IgD-negative memory B cell (primary cell): ENCODE measurements at regions not wholly inside any gene's neighbourhood (a gene's known extent, or its start where the extent isn't known, plus 50 kb on each side); places are given as distances from the start of the nearest gene placed in this dataset.

Experiments
- H3K27ac Mint-ChIP-seq, 3 donors: one replicate each; pipeline ENCODE4 v1.8.0; 2020 to 2022; ENCODE audit warnings: mild to moderate bottlenecking in 3 of 3, mixed read lengths in 3 of 3, moderate library complexity in 1 of 3
- H3K27me3 Mint-ChIP-seq: one replicate; pipeline ENCODE4 v1.8.0; 2021; ENCODE audit warnings: mixed read lengths
- H3K36me3 Mint-ChIP-seq: one replicate; pipeline ENCODE4 v1.8.0; 2020; ENCODE audit warnings: mild to moderate bottlenecking, mixed read lengths
- H3K4me1 Mint-ChIP-seq, 3 donors: one replicate each; pipeline ENCODE4 v1.8.0; 2020 to 2022; ENCODE audit warnings: mixed read lengths in 3 of 3, mild to moderate bottlenecking in 1 of 3
- H3K4me3 Mint-ChIP-seq, 4 donors: one replicate each; pipeline ENCODE4 v1.8.0; 2020 to 2022; ENCODE audit warnings: mild to moderate bottlenecking in 4 of 4, mixed read lengths in 4 of 4, moderate library complexity in 3 of 4
- H3K9me3 Mint-ChIP-seq, 3 donors: one replicate each; pipeline ENCODE4 v1.8.0; 2020 to 2021; ENCODE audit warnings: mixed read lengths in 3 of 3, mild to moderate bottlenecking in 1 of 3

DNA sequence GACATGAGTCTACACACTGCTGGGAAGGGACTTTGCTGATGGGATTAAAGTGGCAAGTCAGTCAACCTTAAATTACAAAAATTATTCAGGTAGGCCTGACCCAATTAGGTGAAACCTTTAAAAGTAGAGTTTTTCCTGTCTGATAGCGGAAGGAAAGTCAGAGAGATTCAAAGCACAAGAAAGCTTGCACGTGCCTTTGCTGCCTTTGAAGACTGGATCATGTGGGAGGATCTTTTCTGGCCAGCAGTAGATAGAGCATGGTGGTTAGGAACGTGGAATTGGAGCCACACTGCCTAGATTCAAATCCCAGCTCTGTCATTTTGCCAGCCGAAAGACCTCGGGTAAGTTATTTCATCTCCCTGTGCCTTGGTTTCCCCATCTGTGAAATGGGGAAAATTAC is 265.8 kb upstream of the PROK2 start:
- Mint-ChIP-seq H3K27me3 (no peaks in the 10 kb centered on the region), H3K4me3 (no peak overlapping the region), H3K9me3 (no peaks in the 10 kb centered on the region), H3K27ac (no peak overlapping the region), H3K36me3 (no peaks in the 10 kb centered on the region), H3K4me1 (no peaks in the 10 kb centered on the region)

- no peaks in the 10 kb centered on the region for H3K36me3 Mint-ChIP-seq
- no peaks in the 10 kb centered on the region for H3K27me3 Mint-ChIP-seq
- H3K9me3 Mint-ChIP-seq = no peaks in the 10 kb centered on the region
- no peaks in the 10 kb centered on the region for H3K4me1 Mint-ChIP-seq
- H3K27ac Mint-ChIP-seq = no peak overlapping the region
- no peak overlapping the region for H3K4me3 Mint-ChIP-seq
Observed at GRCh38 chr3:72050048-72050632, 265.2 kb upstream of the PROK2 start.

DNA sequence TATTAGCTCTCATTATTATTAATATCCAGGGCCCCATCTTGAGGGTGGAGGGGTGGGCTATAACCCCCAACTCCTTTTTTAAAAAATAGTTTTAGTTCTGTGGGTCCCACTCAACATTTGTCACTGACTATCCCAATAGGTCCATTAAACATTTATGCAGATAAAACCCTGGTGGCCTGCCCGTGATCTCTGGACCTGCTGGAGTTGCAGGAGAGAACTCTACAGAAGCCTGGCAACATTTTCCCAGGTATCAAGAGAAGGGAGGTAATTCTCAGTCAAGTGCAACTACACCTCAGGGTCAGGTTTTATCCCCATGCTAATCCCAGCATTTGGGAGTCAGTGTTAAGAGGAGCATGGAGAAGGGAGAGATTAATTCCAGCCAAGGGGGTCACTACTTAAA is 264.4 kb upstream of the PROK2 start:
- Mint-ChIP-seq H3K36me3 (no peaks in the 10 kb centered on the region), H3K4me3 (no peak overlapping the region), H3K27ac (no peak overlapping the region), H3K9me3 (no peaks in the 10 kb centered on the region), H3K4me1 (no peaks in the 10 kb centered on the region), H3K27me3 (no peaks in the 10 kb centered on the region)

DNA sequence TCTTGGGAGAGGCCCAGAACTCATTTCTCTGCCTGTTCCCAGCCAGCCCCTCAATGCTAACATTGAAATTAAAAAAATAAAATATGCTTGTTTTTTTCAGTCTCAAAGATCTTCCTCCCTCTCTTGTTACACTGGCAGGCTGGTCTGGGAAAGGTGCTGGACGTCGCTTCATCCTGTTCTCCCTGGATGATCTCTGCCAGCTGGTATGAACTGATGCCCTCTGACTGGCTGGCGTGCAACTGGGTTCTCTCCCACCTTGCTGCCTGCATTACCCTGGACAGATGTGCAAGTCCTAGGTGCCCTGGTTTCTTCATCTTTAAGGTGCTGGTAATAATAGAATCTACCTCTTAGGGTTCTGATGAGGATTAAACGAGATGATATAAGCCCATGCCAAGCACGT is 263.9 kb upstream of the PROK2 start:
- Mint-ChIP-seq H3K27ac (no peak overlapping the region), H3K4me3 (no peak overlapping the region), H3K36me3 (no peaks in the 10 kb centered on the region), H3K27me3 (peaks cover 2% of the 10 kb centered on the region), H3K9me3 (no peaks in the 10 kb centered on the region), H3K4me1 (no peaks in the 10 kb centered on the region)

DNA sequence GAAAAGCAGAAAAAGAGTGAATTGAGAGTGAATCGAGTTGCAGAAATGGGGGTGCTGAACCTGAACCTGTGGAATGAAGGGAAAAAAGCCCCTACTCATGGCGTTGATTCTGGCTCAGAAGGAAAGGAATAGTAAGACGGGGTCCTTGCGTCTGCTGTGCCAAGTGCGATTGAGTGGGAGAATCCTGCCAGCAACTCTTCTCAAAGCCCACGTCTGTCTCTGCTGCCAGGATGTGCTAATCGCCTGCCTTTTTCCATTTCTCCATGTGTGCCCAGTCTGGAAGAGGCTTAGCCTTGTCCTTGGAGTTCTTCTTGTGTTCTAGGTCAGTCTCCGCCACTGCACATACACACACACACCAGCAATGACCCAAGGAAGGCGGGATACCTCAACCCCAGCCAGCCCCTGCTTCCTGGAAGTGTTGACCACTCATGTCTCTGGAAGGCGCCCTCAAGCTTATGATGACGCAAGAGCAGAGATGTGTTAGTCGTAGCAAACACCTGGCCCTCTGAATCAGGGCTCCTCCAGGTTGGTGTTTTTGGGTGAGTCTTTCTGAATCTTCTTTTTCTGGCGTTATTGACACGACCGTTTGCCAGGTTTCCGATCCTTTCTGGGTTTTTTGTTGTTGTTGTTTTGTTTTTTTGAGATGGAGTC is 262.4 kb upstream of the PROK2 start:
- H3K4me3 Mint-ChIP-seq = no peak overlapping the region
- H3K27me3 Mint-ChIP-seq = peaks cover 2% of the 10 kb centered on the region
- H3K36me3 Mint-ChIP-seq = no peaks in the 10 kb centered on the region
- no peaks in the 10 kb centered on the region for H3K9me3 Mint-ChIP-seq
- H3K4me1 Mint-ChIP-seq = no peaks in the 10 kb centered on the region
- H3K27ac Mint-ChIP-seq = no peak overlapping the region

GRCh38 chr3:72044231-72044855 is 259.4 kb upstream of the PROK2 start:
- H3K4me1 Mint-ChIP-seq = no peaks in the 10 kb centered on the region
- peaks cover 4% of the 10 kb centered on the region for H3K27me3 Mint-ChIP-seq
- no peak overlapping the region for H3K4me3 Mint-ChIP-seq

GRCh38 chr3:72043204-72044133 is 258.5 kb upstream of the PROK2 start:
- Mint-ChIP-seq H3K4me1 (no peaks in the 10 kb centered on the region), H3K27me3 (peaks cover 7% of the 10 kb centered on the region), H3K9me3 (no peaks in the 10 kb centered on the region), H3K36me3 (no peaks in the 10 kb centered on the region), H3K4me3 (no peak overlapping the region), H3K27ac (no peak overlapping the region)

More at GRCh38 chr3:72044231-72044855, 259.4 kb upstream of the PROK2 start:
- Mint-ChIP-seq H3K27ac (no peak overlapping the region), H3K36me3 (no peaks in the 10 kb centered on the region), H3K9me3 (no peaks in the 10 kb centered on the region)

DNA sequence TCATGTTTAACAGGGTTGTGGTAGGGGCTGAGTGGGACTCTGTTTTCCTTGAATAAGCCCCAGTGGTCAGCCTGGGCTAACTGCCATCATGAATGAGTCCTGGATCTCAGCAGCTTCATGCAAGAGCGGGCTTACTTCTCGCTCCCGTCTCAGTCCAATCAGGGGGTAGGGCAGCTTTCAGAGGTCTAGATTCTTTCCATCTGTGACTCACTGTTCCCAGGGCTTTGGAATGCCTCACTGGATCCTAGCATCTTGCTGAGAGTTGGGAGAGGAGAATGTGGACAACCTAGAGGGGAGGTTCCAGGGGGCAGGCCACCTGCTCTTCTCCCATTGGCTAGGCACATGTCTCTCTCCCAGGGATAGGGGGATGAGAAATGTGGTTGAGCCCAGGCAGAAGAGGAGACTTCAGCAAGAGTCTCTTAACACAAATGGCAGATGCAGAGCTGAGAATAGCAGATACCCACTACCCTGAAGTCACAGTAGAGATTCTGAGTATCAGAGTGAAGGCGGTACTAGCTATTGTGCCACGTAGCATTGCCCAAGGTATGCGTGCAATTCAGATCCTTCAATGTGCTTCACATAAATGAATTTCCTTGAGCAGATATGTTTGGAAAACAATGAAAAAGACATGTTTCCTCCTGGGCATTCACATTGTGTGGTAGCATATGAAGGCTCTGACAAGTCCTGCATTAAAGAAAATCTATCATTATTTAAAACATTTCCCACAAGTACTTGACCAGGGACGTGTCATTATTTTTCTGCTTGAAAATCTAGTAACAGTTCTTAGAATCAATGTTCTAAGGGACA is 257.7 kb upstream of the PROK2 start:
- Mint-ChIP-seq H3K9me3 (peaks cover 0 to 2% (median 0%) of the 10 kb centered on the region in 3 donors), H3K4me1 (peaks cover 0 to under 1% (median 0%) of the 10 kb centered on the region in 3 donors), H3K4me3 (no peak overlapping the region), H3K27me3 (peaks cover 13% of the 10 kb centered on the region), H3K36me3 (no peaks in the 10 kb centered on the region), H3K27ac (no peak overlapping the region)

- no peak overlapping the region for H3K27ac Mint-ChIP-seq
- peaks cover 0 to 3% (median 0%) of the 10 kb centered on the region in 3 donors for H3K4me1 Mint-ChIP-seq
- H3K4me3 Mint-ChIP-seq = no peak overlapping the region
- H3K9me3 Mint-ChIP-seq = peaks cover 0 to 5% (median 0%) of the 10 kb centered on the region in 3 donors
- no peaks in the 10 kb centered on the region for H3K36me3 Mint-ChIP-seq
- H3K27me3 Mint-ChIP-seq = peaks cover 14% of the 10 kb centered on the region
Observed at GRCh38 chr3:72041511-72041910, 256.6 kb upstream of the PROK2 start.

DNA sequence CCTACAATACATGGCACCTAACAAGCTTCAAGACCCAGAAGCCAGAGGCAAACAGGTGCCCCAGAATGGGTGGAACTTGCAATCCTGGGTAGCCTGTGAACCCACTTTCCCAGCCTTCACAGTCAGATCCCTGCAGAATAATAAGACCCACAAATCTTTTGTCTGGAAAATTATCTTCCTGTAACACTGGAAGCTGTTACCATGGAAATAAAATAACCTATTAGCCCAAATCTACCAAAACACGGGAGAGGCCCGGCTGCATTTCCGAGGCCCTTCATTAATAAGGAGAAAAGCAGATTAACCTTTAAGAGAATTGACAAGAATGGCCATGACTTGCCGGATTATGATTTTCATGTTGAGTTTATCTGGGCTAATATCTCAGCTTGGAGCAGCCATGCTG is 256.1 kb upstream of the PROK2 start:
- Mint-ChIP-seq H3K27ac (no peak overlapping the region), H3K9me3 (peaks cover 0 to 5% (median 0%) of the 10 kb centered on the region in 3 donors), H3K27me3 (peaks cover 14% of the 10 kb centered on the region), H3K36me3 (no peaks in the 10 kb centered on the region), H3K4me3 (no peak overlapping the region), H3K4me1 (peaks cover 0 to 4% (median 0%) of the 10 kb centered on the region in 3 donors)

DNA sequence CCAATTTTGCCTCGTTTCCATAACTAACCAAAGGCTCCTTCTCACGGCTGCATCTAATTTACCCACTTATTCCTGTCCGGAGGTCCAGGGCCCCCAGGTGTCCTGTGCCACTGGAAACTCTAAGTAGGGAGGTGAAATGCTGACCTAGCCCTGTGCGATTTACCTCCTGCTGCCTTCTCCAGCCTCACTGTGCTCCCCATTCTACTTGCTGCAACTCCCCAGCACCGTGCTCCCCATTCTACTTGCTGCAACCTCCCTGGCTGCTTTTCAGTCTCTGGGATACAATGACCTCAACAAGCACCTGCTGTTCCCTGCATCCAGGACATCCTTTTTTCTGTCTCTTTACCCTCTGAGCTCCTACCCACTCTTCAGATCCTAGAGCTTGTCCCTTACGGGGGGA is 254.7 kb upstream of the PROK2 start:
- Mint-ChIP-seq H3K27me3 (peaks cover 14% of the 10 kb centered on the region), H3K4me1 (peaks cover 0 to 4% (median 0%) of the 10 kb centered on the region in 3 donors), H3K27ac (no peak overlapping the region)

DNA sequence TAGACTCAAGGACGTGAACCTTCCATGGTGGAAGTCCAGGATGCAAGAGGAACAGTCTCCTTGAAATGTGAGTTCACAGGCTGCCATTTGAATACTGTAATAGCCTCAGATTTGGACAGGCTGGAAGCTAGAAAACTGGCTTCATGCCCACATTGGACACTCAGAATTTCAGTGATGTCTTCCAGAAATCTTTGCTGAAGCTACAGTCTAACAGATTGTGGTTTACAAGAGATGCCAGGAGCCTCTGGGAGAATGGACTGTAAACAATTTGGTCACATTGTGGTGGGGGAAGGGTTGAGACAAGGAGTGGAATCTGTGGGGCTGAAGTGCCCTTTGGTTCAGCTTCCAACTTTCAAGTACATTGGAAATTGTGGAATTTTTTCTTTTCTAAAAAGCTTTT is 252.0 kb upstream of the PROK2 start:
- peaks cover 2% of the 10 kb centered on the region for H3K36me3 Mint-ChIP-seq
- H3K4me3 Mint-ChIP-seq = no peak overlapping the region
- peaks cover 10 to 12% (median 10%) of the 10 kb centered on the region in 3 donors for H3K4me1 Mint-ChIP-seq
- H3K27me3 Mint-ChIP-seq = peaks cover 12% of the 10 kb centered on the region
- H3K27ac Mint-ChIP-seq = no peak overlapping the region
- H3K9me3 Mint-ChIP-seq = peaks cover 0 to 5% (median 0%) of the 10 kb centered on the region in 3 donors

More for the DNA sequence above, 254.7 kb upstream of the PROK2 start:
- H3K36me3 Mint-ChIP-seq = no peaks in the 10 kb centered on the region
- no peak overlapping the region for H3K4me3 Mint-ChIP-seq
- H3K9me3 Mint-ChIP-seq = peaks cover 0 to 5% (median 0%) of the 10 kb centered on the region in 3 donors

- Mint-ChIP-seq H3K4me3 (no peak overlapping the region), H3K27ac (no peak overlapping the region), H3K27me3 (peaks cover 12% of the 10 kb centered on the region), H3K9me3 (peaks cover 0 to 5% (median 0%) of the 10 kb centered on the region in 3 donors), H3K4me1 (peaks cover 10 to 12% (median 10%) of the 10 kb centered on the region in 3 donors), H3K36me3 (peaks cover 2% of the 10 kb centered on the region)
Observed at GRCh38 chr3:72035606-72036005, 250.7 kb upstream of the PROK2 start.

GRCh38 chr3:72034986-72035385 is 250.0 kb upstream of the PROK2 start:
- Mint-ChIP-seq H3K27me3 (peaks cover 13% of the 10 kb centered on the region), H3K36me3 (peaks cover 5% of the 10 kb centered on the region), H3K4me1 (peaks cover 10 to 12% (median 10%) of the 10 kb centered on the region in 3 donors), H3K9me3 (peaks cover 0 to 5% (median 0%) of the 10 kb centered on the region in 3 donors), H3K27ac (no peak overlapping the region), H3K4me3 (no peak overlapping the region)
